Uterus (tissue), 2 donors: ENCODE measurements at regions not wholly inside any gene's neighbourhood (a gene's known extent, or its start where the extent isn't known, plus 50 kb on each side); places are given as distances from the start of the nearest gene placed in this dataset.

Experiments used
- CTCF ChIP-seq, 4 experiments: fragments of 200-600 bp in 2 of 4; fragments of 450-650 bp in 2 of 4; sonication (generic) in 2 of 4; IDR thresholded peaks; one replicate each; pipeline ENCODE4 v1.5.1; 2016 to 2019; ENCODE audit warnings: antibody characterized with exemption in 4 of 4, mild to moderate bottlenecking in 2 of 4, moderate library complexity in 1 of 4
- POLR2A ChIP-seq, 2 donors: fragments of 450-650 bp; IDR thresholded peaks; one replicate each; pipeline ENCODE4 v1.6.1; 2016; ENCODE audit warnings: antibody characterized with exemption in 2 of 2, mild to moderate bottlenecking in 1 of 2, moderate library complexity in 1 of 2

GRCh38 chr2:23198316-23199114 is 186.5 kb upstream of the KLHL29 start:
- TF ChIP-seq CTCF (IDR thresholded peaks at IDR 0.05) (no peak), POLR2A (IDR thresholded peaks at IDR 0.05) (no peak)
